ENCODE measurements at regions not wholly inside any gene's neighbourhood (a gene's known extent, or its start where the extent isn't known, plus 50 kb on each side); places are given as distances from the start of the nearest gene placed in this dataset.

- no peak for DNase-seq (ENCODE audit: low spot score)
- TF ChIP-seq CTCF (IDR thresholded peaks at IDR 0.05; ENCODE audit: unreplicated experiment) = no peak
- Mint-ChIP-seq H3K4me3 (ENCODE audit: unreplicated experiment) (no peak overlapping the region), H3K4me1 (ENCODE audit: unreplicated experiment) (peaks cover 6% of the 10 kb centered on the region), H3K27me3 (ENCODE audit: unreplicated experiment) (no peaks in the 10 kb centered on the region), H3K36me3 (ENCODE audit: low read depth, unreplicated experiment) (no peaks in the 10 kb centered on the region), H3K9me3 (ENCODE audit: unreplicated experiment) (no peaks in the 10 kb centered on the region), H3K27ac (ENCODE audit: unreplicated experiment) (no peak overlapping the region)
These were observed 83.6 kb upstream of the XCR1 start for GRCh38 chr3:46110701-46111493.

GRCh38 chr3:46107682-46108081 is 80.4 kb upstream of the XCR1 start:
- DNase-seq (ENCODE audit: low spot score) = no peak
- no peak overlapping the region for H3K27ac Mint-ChIP-seq (ENCODE audit: unreplicated experiment)
- H3K36me3 Mint-ChIP-seq (ENCODE audit: low read depth, unreplicated experiment) = no peaks in the 10 kb centered on the region
- peaks cover 3% of the 10 kb centered on the region for H3K27me3 Mint-ChIP-seq (ENCODE audit: unreplicated experiment)
- H3K4me1 Mint-ChIP-seq (ENCODE audit: unreplicated experiment) = no peaks in the 10 kb centered on the region
- no peak overlapping the region for H3K4me3 Mint-ChIP-seq (ENCODE audit: unreplicated experiment)
- no peak for TF ChIP-seq CTCF (IDR thresholded peaks at IDR 0.05; ENCODE audit: unreplicated experiment)
- H3K9me3 Mint-ChIP-seq (ENCODE audit: unreplicated experiment) = no peaks in the 10 kb centered on the region

- H3K4me1 Mint-ChIP-seq (ENCODE audit: unreplicated experiment) = no peaks in the 10 kb centered on the region
These were observed 78.1 kb upstream of the XCR1 start for GRCh38 chr3:46105306-46105919.

GRCh38 chr3:46104706-46105105 is 77.4 kb upstream of the XCR1 start:
- TF ChIP-seq CTCF (IDR thresholded peaks at IDR 0.05; ENCODE audit: unreplicated experiment) = no peak
- peaks cover 3% of the 10 kb centered on the region for H3K27me3 Mint-ChIP-seq (ENCODE audit: unreplicated experiment)
- DNase-seq (ENCODE audit: low spot score) = no peak
- no peaks in the 10 kb centered on the region for H3K36me3 Mint-ChIP-seq (ENCODE audit: low read depth, unreplicated experiment)
- no peaks in the 10 kb centered on the region for H3K9me3 Mint-ChIP-seq (ENCODE audit: unreplicated experiment)
- H3K4me1 Mint-ChIP-seq (ENCODE audit: unreplicated experiment) = no peaks in the 10 kb centered on the region
- no peak overlapping the region for H3K4me3 Mint-ChIP-seq (ENCODE audit: unreplicated experiment)
- no peak overlapping the region for H3K27ac Mint-ChIP-seq (ENCODE audit: unreplicated experiment)

More at GRCh38 chr3:46105306-46105919, 78.1 kb upstream of the XCR1 start:
- no peak overlapping the region for H3K4me3 Mint-ChIP-seq (ENCODE audit: unreplicated experiment)
- no peaks in the 10 kb centered on the region for H3K9me3 Mint-ChIP-seq (ENCODE audit: unreplicated experiment)
- DNase-seq (ENCODE audit: low spot score) = no peak
- TF ChIP-seq CTCF (IDR thresholded peaks at IDR 0.05; ENCODE audit: unreplicated experiment) = no peak
- peaks cover 3% of the 10 kb centered on the region for H3K27me3 Mint-ChIP-seq (ENCODE audit: unreplicated experiment)
- H3K27ac Mint-ChIP-seq (ENCODE audit: unreplicated experiment) = no peak overlapping the region
- H3K36me3 Mint-ChIP-seq (ENCODE audit: low read depth, unreplicated experiment) = no peaks in the 10 kb centered on the region

GRCh38 chr3:46102780-46103130 is 75.5 kb upstream of the XCR1 start:
- no peak overlapping the region for H3K27ac Mint-ChIP-seq (ENCODE audit: unreplicated experiment)
- no peak overlapping the region for H3K4me3 Mint-ChIP-seq (ENCODE audit: unreplicated experiment)
- no peak for DNase-seq (ENCODE audit: low spot score)
- H3K36me3 Mint-ChIP-seq (ENCODE audit: low read depth, unreplicated experiment) = no peaks in the 10 kb centered on the region
- H3K9me3 Mint-ChIP-seq (ENCODE audit: unreplicated experiment) = no peaks in the 10 kb centered on the region
- no peaks in the 10 kb centered on the region for H3K4me1 Mint-ChIP-seq (ENCODE audit: unreplicated experiment)
- peaks cover 3% of the 10 kb centered on the region for H3K27me3 Mint-ChIP-seq (ENCODE audit: unreplicated experiment)
- TF ChIP-seq CTCF (IDR thresholded peaks at IDR 0.05; ENCODE audit: unreplicated experiment) = no peak
